T-cell (primary cell): ENCODE measurements at regions not wholly inside any gene's neighbourhood (a gene's known extent, or its start where the extent isn't known, plus 50 kb on each side); places are given as distances from the start of the nearest gene placed in this dataset.

ENCODE experiments used
- ATAC-seq, 4 experiments: fragments of 200-7000 bp in 3 of 4; fragments of 150-1000 bp in 1 of 4; cut with Tn5 transposase; replicated peaks in 1 of 4; 1 replicate in 3 of 4; 2 replicates in 1 of 4; pipeline ENCODE4 v1.10.0; 2021; ENCODE audit warnings: moderate library complexity in 3 of 4, mild to moderate bottlenecking in 2 of 4, moderate number of reproducible peaks in 1 of 4
- CTCF ChIA-PET, 2 donors: fragments of 300-600 bp; sonication (Branson Sonifier 250); formaldehyde crosslinking; loops; one replicate each; lab custom pipeline; 2022; ENCODE audit warnings: antibody characterized with exemption in 2 of 2; lab: Charles Lee
- POLR2A ChIA-PET, 2 donors: fragments of 300-600 bp; sonication (Branson Sonifier 250); formaldehyde crosslinking; loops; one replicate each; lab custom pipeline; 2022; ENCODE audit warnings: antibody characterized with exemption in 2 of 2; lab: Charles Lee
- DNase-seq, 35 experiments: peaks; one replicate each; pipeline versions ENCODE4 v3.0.0 to v3.0.0-alpha.2; 2013 to 2023
- H3K27ac ChIP-seq: one replicate; pipeline ENCODE4 v1.5.1; 2013; ENCODE audit warnings: low read length
- H3K27me3 ChIP-seq, 2 experiments: replicated peaks in 1 of 2; 1 replicate in 1 of 2; 2 replicates in 1 of 2; pipeline versions ENCODE4 v1.6.1 to v1.7.0; 2013; ENCODE audit warnings: low read length in 1 of 2, mixed read lengths in 1 of 2; ENCODE audit not compliant: control insufficient read depth in 2 of 2, insufficient read depth in 2 of 2; ENCODE audit errors: extremely low read depth in 1 of 2
- H3K36me3 ChIP-seq, 2 donors: 1 replicate in 1 of 2; 2 replicates in 1 of 2; pipeline versions ENCODE4 v1.6.1 to v1.7.0; 2013; ENCODE audit warnings: low read length in 1 of 2; ENCODE audit not compliant: control insufficient read depth in 2 of 2, insufficient read depth in 1 of 2; ENCODE audit errors: extremely low read depth in 1 of 2
- H3K4me1 ChIP-seq, 2 experiments: 1 replicate in 1 of 2; 2 replicates in 1 of 2; pipeline versions ENCODE4 v1.6.1 to v1.7.0; 2013; ENCODE audit warnings: low read length in 2 of 2, mixed read lengths in 1 of 2; ENCODE audit not compliant: insufficient read depth in 2 of 2, control insufficient read depth in 1 of 2; ENCODE audit errors: extremely low read depth in 1 of 2
- H3K4me3 ChIP-seq, 2 donors: 1 replicate in 1 of 2; 2 replicates in 1 of 2; pipeline versions ENCODE4 v1.5.1 to v1.7.0; 2013; ENCODE audit warnings: mild to moderate bottlenecking in 2 of 2, low read length in 1 of 2, moderate library complexity in 1 of 2; ENCODE audit not compliant: control insufficient read depth in 1 of 2; ENCODE audit errors: extremely low read depth in 1 of 2
- H3K9me3 ChIP-seq: 2 replicates; pipeline ENCODE4 v1.7.0; 2013
- H3K27ac Mint-ChIP-seq, 2 donors: one replicate each; pipeline ENCODE4 v1.8.0; 2020 to 2021; ENCODE audit warnings: mild to moderate bottlenecking in 2 of 2, mixed read lengths in 2 of 2
- H3K27me3 Mint-ChIP-seq, 2 donors: one replicate each; pipeline ENCODE4 v1.8.0; 2021 to 2022; ENCODE audit warnings: mixed read lengths in 2 of 2
- H3K36me3 Mint-ChIP-seq: one replicate; pipeline ENCODE4 v1.8.0; 2021; ENCODE audit warnings: mixed read lengths
- H3K4me1 Mint-ChIP-seq, 3 donors: one replicate each; pipeline ENCODE4 v1.8.0; 2020 to 2022; ENCODE audit warnings: mixed read lengths in 3 of 3, mild to moderate bottlenecking in 1 of 3
- H3K4me3 Mint-ChIP-seq, 3 donors: one replicate each; pipeline ENCODE4 v1.8.0; 2020 to 2022; ENCODE audit warnings: mild to moderate bottlenecking in 3 of 3, mixed read lengths in 3 of 3, moderate library complexity in 3 of 3
- H3K9me3 Mint-ChIP-seq, 3 donors: one replicate each; pipeline ENCODE4 v1.8.0; 2020 to 2022; ENCODE audit warnings: mixed read lengths in 3 of 3
- WGBS: methylation state at CpG from one replicate; pipeline ENCODE4 v1.1.5; 2013; ENCODE audit warnings: missing lambda C conversion rate; ENCODE audit not compliant: insufficient coverage; 5-methylcytosine and 5-hydroxymethylcytosine counted together

- DNase-seq, result no peak
- Histone ChIP-seq H3K4me1 (no peaks in the 10 kb centered on the region), H3K27me3 (peaks cover 0 to 10% of the 10 kb centered on the region in 2 experiments), H3K36me3 (no peaks in the 10 kb centered on the region), H3K9me3 (no peaks in the 10 kb centered on the region), H3K4me3 (no peak overlapping the region), H3K27ac (no peak overlapping the region)
- Mint-ChIP-seq H3K4me1 (no peaks in the 10 kb centered on the region), H3K36me3 (no peaks in the 10 kb centered on the region), H3K27ac (no peak overlapping the region), H3K4me3 (no peak overlapping the region), H3K9me3 (no peaks in the 10 kb centered on the region), H3K27me3 (peaks cover 16 to 28% of the 10 kb centered on the region in 2 donors)
- ChIA-PET CTCF (no interaction called here), POLR2A (interaction anchor here in 1 of 2 donors (0.6 kb wide), 1 partner anchor 94 kb away, joined by 3 read pairs; no protein-coding TSS in a partner anchor)
- no peak for ATAC-seq
- no CpG with 5 or more reads among the region's 1 CpG for WGBS
Observed at GRCh38 chr2:19573784-19574183, 215.4 kb upstream of the OSR1 start.

GRCh38 chr2:19571773-19572172 is 213.3 kb upstream of the OSR1 start:
- no peak overlapping the region for H3K4me3 ChIP-seq

GRCh38 chr2:19569300-19569791 is 210.9 kb upstream of the OSR1 start:
- Histone ChIP-seq H3K9me3 (no peaks in the 10 kb centered on the region), H3K27me3 (peaks cover 0 to 10% of the 10 kb centered on the region in 2 experiments), H3K27ac (no peak overlapping the region), H3K4me3 (no peak overlapping the region), H3K36me3 (no peaks in the 10 kb centered on the region), H3K4me1 (no peaks in the 10 kb centered on the region)
- H3K4me1 Mint-ChIP-seq, result no peaks in the 10 kb centered on the region
- peaks cover 20 to 31% of the 10 kb centered on the region in 2 donors for H3K27me3 Mint-ChIP-seq
- H3K36me3 Mint-ChIP-seq, result no peaks in the 10 kb centered on the region
- 42% methylated on average over 2 of the region's 3 CpGs for WGBS
- H3K27ac Mint-ChIP-seq, result no peak overlapping the region
- ATAC-seq (no peak), DNase-seq (no peak)
- POLR2A ChIA-PET, result no interaction called here
- CTCF ChIA-PET, result no interaction called here
- no peak overlapping the region for H3K4me3 Mint-ChIP-seq
- H3K9me3 Mint-ChIP-seq, result no peaks in the 10 kb centered on the region

More at GRCh38 chr2:19571773-19572172, 213.3 kb upstream of the OSR1 start:
- H3K27me3 Mint-ChIP-seq, result peaks cover 18 to 30% of the 10 kb centered on the region in 2 donors
- no peak for DNase-seq
- Histone ChIP-seq H3K27me3 (peaks cover 0 to 10% of the 10 kb centered on the region in 2 experiments), H3K4me1 (no peaks in the 10 kb centered on the region), H3K36me3 (no peaks in the 10 kb centered on the region), H3K27ac (no peak overlapping the region), H3K9me3 (no peaks in the 10 kb centered on the region)
- H3K4me3 Mint-ChIP-seq, result no peak overlapping the region
- no peaks in the 10 kb centered on the region for H3K9me3 Mint-ChIP-seq
- 65% methylated on average over 3 of the region's 4 CpGs for WGBS
- no peak for ATAC-seq
- H3K27ac Mint-ChIP-seq, result peak overlapping the region in 1 of 2 donors; percentile 37
- H3K36me3 Mint-ChIP-seq, result no peaks in the 10 kb centered on the region
- CTCF ChIA-PET, result no interaction called here
- no peaks in the 10 kb centered on the region for H3K4me1 Mint-ChIP-seq
- POLR2A ChIA-PET, result no interaction called here

- Histone ChIP-seq H3K27me3 (peaks cover 0 to 10% of the 10 kb centered on the region in 2 experiments), H3K9me3 (no peaks in the 10 kb centered on the region), H3K4me1 (no peaks in the 10 kb centered on the region), H3K27ac (no peak overlapping the region), H3K4me3 (no peak overlapping the region), H3K36me3 (no peaks in the 10 kb centered on the region)
- ChIA-PET POLR2A (no interaction called here), CTCF (no interaction called here)
- H3K9me3 Mint-ChIP-seq, result no peaks in the 10 kb centered on the region
- no peak for DNase-seq
- H3K4me3 Mint-ChIP-seq, result no peak overlapping the region
- 94% methylated on average over 5 of the region's 5 CpGs for WGBS
- no peak for ATAC-seq
- peaks cover 18 to 32% of the 10 kb centered on the region in 2 donors for H3K27me3 Mint-ChIP-seq
- H3K27ac Mint-ChIP-seq, result no peak overlapping the region
- no peaks in the 10 kb centered on the region for H3K36me3 Mint-ChIP-seq
- no peaks in the 10 kb centered on the region for H3K4me1 Mint-ChIP-seq
Observed at GRCh38 chr2:19568809-19569208, 210.4 kb upstream of the OSR1 start.

- CTCF ChIA-PET, result no interaction called here
- Histone ChIP-seq H3K36me3 (no peaks in the 10 kb centered on the region), H3K27ac (no peak overlapping the region), H3K4me3 (no peak overlapping the region), H3K27me3 (peaks cover 0 to 5% of the 10 kb centered on the region in 2 experiments), H3K4me1 (peaks cover 0 to 5% of the 10 kb centered on the region in 2 experiments), H3K9me3 (no peaks in the 10 kb centered on the region)
- Mint-ChIP-seq H3K36me3 (no peaks in the 10 kb centered on the region), H3K4me1 (peaks cover 0 to 10% (median 8%) of the 10 kb centered on the region in 3 donors), H3K4me3 (no peak overlapping the region), H3K9me3 (no peaks in the 10 kb centered on the region), H3K27ac (no peak overlapping the region), H3K27me3 (peaks cover 7 to 15% of the 10 kb centered on the region in 2 donors)
- no peak for ATAC-seq
- DNase-seq, result no peak
- POLR2A ChIA-PET, result no interaction called here
Observed at GRCh38 chr2:19560785-19561184, 202.4 kb upstream of the OSR1 start.

- Histone ChIP-seq H3K4me1 (peaks cover 0 to 5% of the 10 kb centered on the region in 2 experiments), H3K4me3 (no peak overlapping the region), H3K9me3 (no peaks in the 10 kb centered on the region), H3K36me3 (no peaks in the 10 kb centered on the region), H3K27me3 (peaks cover 0 to 5% of the 10 kb centered on the region in 2 experiments), H3K27ac (no peak overlapping the region)
- 62% methylated on average over 3 of the region's 9 CpGs for WGBS
- H3K36me3 Mint-ChIP-seq, result no peaks in the 10 kb centered on the region
- no peak overlapping the region for H3K27ac Mint-ChIP-seq
- ChIA-PET CTCF (no interaction called here), POLR2A (no interaction called here)
- ATAC-seq (peak in 1 of 4 experiments; percentile 49), DNase-seq (peak in 6 of 35 experiments; percentile 1 to 15 (median 4))
- H3K9me3 Mint-ChIP-seq, result no peaks in the 10 kb centered on the region
- H3K27me3 Mint-ChIP-seq, result peaks cover 7 to 17% of the 10 kb centered on the region in 2 donors
- no peak overlapping the region for H3K4me3 Mint-ChIP-seq
- peaks cover 0 to 10% (median 8%) of the 10 kb centered on the region in 3 donors for H3K4me1 Mint-ChIP-seq
Observed at GRCh38 chr2:19559596-19560240, 201.3 kb upstream of the OSR1 start.
